Thyroid gland (tissue), 4 donors: ENCODE measurements at regions not wholly inside any gene's neighbourhood (a gene's known extent, or its start where the extent isn't known, plus 50 kb on each side); places are given as distances from the start of the nearest gene placed in this dataset.

Experiments
- CTCF ChIP-seq, 6 experiments: fragments of 200-600 bp in 3 of 6; fragments of 450-650 bp in 3 of 6; sonication (generic) in 3 of 6; IDR thresholded peaks; one replicate each; pipeline ENCODE4 v1.5.1; 2016 to 2019; ENCODE audit warnings: antibody characterized with exemption in 6 of 6, mild to moderate bottlenecking in 2 of 6, inconsistent platforms in 1 of 6, moderate library complexity in 1 of 6
- POLR2A ChIP-seq, 2 donors: fragments of 450-650 bp; IDR thresholded peaks; one replicate each; pipeline ENCODE4 v1.6.1; 2017; ENCODE audit warnings: antibody characterized with exemption in 2 of 2, mild to moderate bottlenecking in 2 of 2, moderate library complexity in 1 of 2

- no peak for TF ChIP-seq CTCF (IDR thresholded peaks at IDR 0.05)
- no peak for TF ChIP-seq POLR2A (IDR thresholded peaks at IDR 0.05)
Measured at GRCh38 chr2:43168016-43168369, 58.4 kb downstream of the ZFP36L2 start.
